RWPE1 (cell line): ENCODE measurements at regions not wholly inside any gene's neighbourhood (a gene's known extent, or its start where the extent isn't known, plus 50 kb on each side); places are given as distances from the start of the nearest gene placed in this dataset.
"Not testable (repeated sequence)": the region's sequence is repeated elsewhere in the genome, so short reads cannot be mapped to it uniquely, and the experiment has no call there.

Experiments used
- CTCF ChIA-PET: fragments of 350-600 bp; sonication (Branson Sonifier 250); formaldehyde crosslinking; extraction: SDS; loops from one replicate; lab custom pipeline; 2021; lab: Yijun Ruan, JAX
- POLR2A ChIA-PET: fragments of 400-600 bp; formaldehyde crosslinking; extraction: SDS; loops from one replicate; lab custom pipeline; 2020; ENCODE audit warnings: antibody characterized with exemption; ENCODE audit not compliant: low non-redundant PET; lab: Yijun Ruan, JAX
- DNase-seq: peaks from one replicate; pipeline ENCODE4 v3.0.0; 2012; ENCODE audit warnings: low spot score
- H3K27ac ChIP-seq: fragments of 450-650 bp; 2 replicates; pipeline ENCODE4 v1.5.1; 2017
- TF ChIP-seq, protein P1 (sequence below): fragments of 450-650 bp; conservative IDR thresholded peaks from 2 replicates; pipeline ENCODE4 v1.5.1; 2017; ENCODE audit warnings: low read depth, mild to moderate bottlenecking

DNA sequence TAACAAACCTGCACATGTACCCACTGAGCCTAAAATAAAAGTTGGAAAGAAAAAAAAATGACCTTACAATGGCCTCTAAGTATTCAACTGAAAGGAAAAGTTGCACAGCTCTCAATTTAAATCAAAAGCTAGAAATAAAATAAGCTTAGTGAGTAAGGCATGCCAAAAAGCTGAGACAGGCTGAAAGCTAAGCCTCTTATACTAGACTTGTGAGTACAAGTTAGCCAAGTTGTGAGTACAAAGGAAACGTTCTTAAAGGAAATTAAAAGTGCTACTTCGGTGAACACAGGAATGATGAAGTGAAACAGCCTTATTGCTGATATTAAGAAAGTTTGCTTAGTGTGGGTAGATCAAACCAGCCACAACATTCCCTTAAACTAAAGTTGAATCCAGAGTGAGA, 707.9 kb upstream of the PITX2 start:
- TF ChIP-seq, protein P1, sequence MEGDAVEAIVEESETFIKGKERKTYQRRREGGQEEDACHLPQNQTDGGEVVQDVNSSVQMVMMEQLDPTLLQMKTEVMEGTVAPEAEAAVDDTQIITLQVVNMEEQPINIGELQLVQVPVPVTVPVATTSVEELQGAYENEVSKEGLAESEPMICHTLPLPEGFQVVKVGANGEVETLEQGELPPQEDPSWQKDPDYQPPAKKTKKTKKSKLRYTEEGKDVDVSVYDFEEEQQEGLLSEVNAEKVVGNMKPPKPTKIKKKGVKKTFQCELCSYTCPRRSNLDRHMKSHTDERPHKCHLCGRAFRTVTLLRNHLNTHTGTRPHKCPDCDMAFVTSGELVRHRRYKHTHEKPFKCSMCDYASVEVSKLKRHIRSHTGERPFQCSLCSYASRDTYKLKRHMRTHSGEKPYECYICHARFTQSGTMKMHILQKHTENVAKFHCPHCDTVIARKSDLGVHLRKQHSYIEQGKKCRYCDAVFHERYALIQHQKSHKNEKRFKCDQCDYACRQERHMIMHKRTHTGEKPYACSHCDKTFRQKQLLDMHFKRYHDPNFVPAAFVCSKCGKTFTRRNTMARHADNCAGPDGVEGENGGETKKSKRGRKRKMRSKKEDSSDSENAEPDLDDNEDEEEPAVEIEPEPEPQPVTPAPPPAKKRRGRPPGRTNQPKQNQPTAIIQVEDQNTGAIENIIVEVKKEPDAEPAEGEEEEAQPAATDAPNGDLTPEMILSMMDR: no peak
- ChIA-PET POLR2A (no interaction called here), CTCF (no interaction called here)
- no peak overlapping the region for H3K27ac ChIP-seq
- DNase-seq: no peak

DNA sequence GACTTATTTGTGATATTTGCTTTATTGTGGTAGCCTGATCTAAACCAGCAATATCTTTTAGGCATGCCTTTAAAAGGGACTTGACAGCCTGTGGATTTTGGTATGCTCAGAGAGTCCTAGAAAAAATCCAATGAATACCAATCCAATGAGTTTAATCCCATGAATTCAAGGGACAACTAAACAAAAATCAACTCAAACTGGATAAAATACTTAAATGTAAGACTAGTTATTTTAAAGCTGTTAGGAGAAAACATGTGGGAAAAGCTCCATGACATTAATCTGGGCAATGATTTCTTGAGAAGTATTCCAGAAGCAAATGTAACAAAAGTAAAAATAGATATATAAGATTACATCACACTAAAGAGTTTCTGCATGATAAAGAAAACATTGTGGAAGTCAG, 711.5 kb upstream of the PITX2 start:
- ChIA-PET POLR2A (no interaction called here), CTCF (no interaction called here)
- H3K27ac ChIP-seq: no peak overlapping the region
- TF ChIP-seq, protein P1: no peak
- no peak for DNase-seq

DNA sequence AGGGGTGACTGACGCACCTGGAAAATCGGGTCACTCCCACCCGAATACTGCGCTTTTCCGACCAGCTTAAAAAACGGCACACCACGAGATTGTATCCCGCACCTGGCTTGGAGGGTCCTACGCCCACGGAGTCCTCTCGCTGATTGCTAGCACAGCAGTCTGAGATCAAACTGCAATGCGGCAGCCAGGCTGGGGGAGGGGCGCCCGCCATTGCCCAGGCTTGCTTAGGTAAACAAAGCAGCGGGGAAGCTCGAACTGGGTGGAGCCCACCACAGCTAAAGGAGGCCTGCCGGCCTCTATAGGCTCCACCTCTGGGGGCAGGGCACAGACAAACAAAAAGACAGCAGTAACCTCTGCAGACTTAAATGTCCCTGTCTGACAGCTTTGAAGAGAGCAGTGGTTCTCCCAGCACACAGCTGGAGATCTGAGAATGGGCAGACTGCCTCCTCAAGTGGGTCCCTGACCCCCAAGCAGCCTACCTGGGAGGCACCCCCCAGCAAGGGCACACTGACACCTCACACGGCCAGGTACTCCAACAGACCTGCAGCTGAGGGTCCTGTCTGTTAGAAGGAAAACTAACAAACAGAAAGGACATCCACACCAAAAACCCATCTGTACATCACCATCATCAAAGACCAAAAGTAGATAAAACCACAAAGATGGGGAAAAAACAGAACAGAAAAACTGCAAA, 714.5 kb upstream of the PITX2 start:
- DNase-seq, POLR2A ChIA-PET: not testable (repeated sequence)

DNA sequence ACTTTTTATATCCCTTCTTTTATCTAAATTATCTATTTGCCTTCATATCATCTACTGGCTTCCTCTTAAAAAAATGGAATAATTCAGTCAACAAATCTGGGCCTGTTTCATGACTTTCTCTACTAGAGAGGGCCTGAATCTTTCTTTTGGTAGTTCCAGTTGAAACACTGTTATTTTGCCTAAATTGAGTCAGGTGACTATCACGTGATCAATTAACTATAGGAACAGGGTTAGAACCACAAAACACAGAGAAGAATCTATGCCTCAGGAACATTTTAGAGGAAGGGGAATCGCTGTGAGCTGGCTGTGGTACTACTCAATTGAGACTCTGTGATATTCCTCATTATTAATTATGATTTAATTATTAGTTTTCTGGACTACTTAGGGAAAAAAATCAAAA, 736.7 kb upstream of the PITX2 start:
- DNase-seq: no peak
- TF ChIP-seq, protein P1: no peak
- POLR2A ChIA-PET: no interaction called here
- CTCF ChIA-PET: no interaction called here
- no peak overlapping the region for H3K27ac ChIP-seq

More for the DNA sequence above, 714.5 kb upstream of the PITX2 start:
- H3K27ac ChIP-seq, CTCF ChIA-PET: not testable (repeated sequence)

DNA sequence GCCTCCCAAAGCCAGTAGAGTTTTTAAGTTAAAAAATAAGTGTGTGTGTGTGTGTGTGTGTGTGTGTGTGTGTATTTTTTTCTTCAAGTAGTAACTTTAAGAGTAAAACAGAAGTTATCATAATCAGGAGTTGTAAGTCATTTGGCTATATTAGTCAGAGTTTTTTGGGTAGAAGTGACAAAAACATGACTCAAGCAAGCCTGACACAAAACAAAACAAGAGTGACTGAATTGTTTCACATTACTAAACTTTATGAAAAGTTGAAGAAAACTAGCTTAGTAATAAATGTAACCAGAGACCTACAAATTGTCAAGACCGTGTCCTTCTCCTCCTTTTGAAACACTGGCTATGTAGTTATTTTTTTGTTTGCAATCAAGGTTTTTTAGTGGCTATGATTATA, 738.0 kb upstream of the PITX2 start:
- no peak overlapping the region for H3K27ac ChIP-seq
- DNase-seq: no peak
- TF ChIP-seq, protein P1: no peak
- ChIA-PET CTCF (interaction anchor here (0.5 to 0.6 kb wide), 2 partner anchors 14 to 727 kb away, joined by 3 read pairs; no protein-coding TSS in a partner anchor), POLR2A (no interaction called here)

DNA sequence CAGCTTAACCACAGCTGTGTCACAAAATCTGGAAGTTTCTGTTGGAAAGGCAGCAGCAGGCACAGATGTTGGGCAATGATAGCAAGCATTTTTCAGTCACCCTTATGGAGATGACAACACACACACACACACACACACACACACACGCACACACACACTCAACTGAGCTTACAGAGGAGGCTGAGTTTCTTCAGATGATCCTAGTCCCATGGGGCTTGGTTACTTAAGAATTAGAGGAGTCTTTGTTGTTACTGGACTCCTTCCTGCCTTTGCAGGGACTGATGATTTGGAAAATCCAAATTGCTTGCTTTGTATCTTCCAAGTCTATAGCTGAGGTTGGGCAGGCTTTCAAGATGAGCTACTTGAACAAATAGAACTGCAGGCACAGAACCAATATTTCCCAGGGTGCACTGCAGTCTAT, 740.1 kb upstream of the PITX2 start:
- TF ChIP-seq, protein P1: no peak
- H3K27ac ChIP-seq: no peak overlapping the region
- POLR2A ChIA-PET: no interaction called here
- no peak for DNase-seq
- CTCF ChIA-PET: interaction anchor here (0.7 kb wide), 1 partner anchor 57 kb away, joined by 3 read pairs; no protein-coding TSS in a partner anchor

DNA sequence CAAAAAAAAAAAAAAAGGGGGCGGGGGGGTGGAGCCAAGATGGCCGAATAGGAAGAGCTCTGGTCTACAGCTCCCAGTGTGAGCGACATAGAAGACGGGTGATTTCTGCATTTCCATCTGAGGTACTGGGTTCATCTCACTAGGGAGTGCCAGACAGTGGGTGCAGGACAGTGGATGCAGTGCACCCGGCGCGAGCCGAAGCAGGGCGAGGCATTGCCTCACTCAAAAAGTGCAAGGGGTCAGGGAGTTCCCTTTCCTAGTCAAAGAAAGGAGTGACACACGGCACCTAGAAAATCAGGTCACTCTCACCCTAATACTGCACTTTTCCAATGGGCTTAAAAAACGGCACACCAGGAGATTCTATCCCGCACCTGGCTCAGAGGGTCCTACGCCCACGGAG, 755.0 kb upstream of the PITX2 start:
- H3K27ac ChIP-seq, POLR2A ChIA-PET, DNase-seq, CTCF ChIA-PET: not testable (repeated sequence)
